ENCODE measurements at regions not wholly inside any gene's neighbourhood (a gene's known extent, or its start where the extent isn't known, plus 50 kb on each side); places are given as distances from the start of the nearest gene placed in this dataset.

- intact Hi-C loops (cut with micrococcal nuclease; ENCODE audit: unreplicated experiment), result no loop called here
- POLR2A ChIA-PET (ENCODE audit: low non-redundant PET), result no interaction called here
- Histone ChIP-seq H3K4me3 (ENCODE audit: low read depth, low read length, poor library complexity, severe bottlenecking) (no peak overlapping the region), H3K9me3 (ENCODE audit: low read depth, low read length, poor library complexity, severe bottlenecking) (no peaks in the 10 kb centered on the region), H3K36me3 (ENCODE audit: insufficient read depth, low read length, poor library complexity, severe bottlenecking) (no peaks in the 10 kb centered on the region), H3K27me3 (replicated peaks; ENCODE audit: insufficient read depth, low read depth, low read length, poor library complexity) (no peaks in the 10 kb centered on the region), H3K27ac (ENCODE audit: low read depth, low read length, poor library complexity, severe bottlenecking) (no peak overlapping the region), H3K4me1 (ENCODE audit: insufficient read depth, low read length, poor library complexity, severe bottlenecking) (peaks cover 25% of the 10 kb centered on the region)
- no peak for TF ChIP-seq EZH2 (IDR thresholded peaks at IDR 0.05; ENCODE audit: borderline replicate concordance, low read depth, low read length, poor library complexity, severe bottlenecking)
- TF ChIP-seq, protein P1, sequence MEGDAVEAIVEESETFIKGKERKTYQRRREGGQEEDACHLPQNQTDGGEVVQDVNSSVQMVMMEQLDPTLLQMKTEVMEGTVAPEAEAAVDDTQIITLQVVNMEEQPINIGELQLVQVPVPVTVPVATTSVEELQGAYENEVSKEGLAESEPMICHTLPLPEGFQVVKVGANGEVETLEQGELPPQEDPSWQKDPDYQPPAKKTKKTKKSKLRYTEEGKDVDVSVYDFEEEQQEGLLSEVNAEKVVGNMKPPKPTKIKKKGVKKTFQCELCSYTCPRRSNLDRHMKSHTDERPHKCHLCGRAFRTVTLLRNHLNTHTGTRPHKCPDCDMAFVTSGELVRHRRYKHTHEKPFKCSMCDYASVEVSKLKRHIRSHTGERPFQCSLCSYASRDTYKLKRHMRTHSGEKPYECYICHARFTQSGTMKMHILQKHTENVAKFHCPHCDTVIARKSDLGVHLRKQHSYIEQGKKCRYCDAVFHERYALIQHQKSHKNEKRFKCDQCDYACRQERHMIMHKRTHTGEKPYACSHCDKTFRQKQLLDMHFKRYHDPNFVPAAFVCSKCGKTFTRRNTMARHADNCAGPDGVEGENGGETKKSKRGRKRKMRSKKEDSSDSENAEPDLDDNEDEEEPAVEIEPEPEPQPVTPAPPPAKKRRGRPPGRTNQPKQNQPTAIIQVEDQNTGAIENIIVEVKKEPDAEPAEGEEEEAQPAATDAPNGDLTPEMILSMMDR (conservative IDR thresholded peaks at IDR 0.05; ENCODE audit: low read depth, low read length), result no peak
- CTCF ChIA-PET, result no interaction called here
- BruUV-seq (replicated peaks), result no TSS peak
- DNase-seq (ENCODE audit: low spot score), result no peak
These were observed 96.5 kb downstream of the ERMARD start for GRCh38 chr6:169847901-169848311.

DNA sequence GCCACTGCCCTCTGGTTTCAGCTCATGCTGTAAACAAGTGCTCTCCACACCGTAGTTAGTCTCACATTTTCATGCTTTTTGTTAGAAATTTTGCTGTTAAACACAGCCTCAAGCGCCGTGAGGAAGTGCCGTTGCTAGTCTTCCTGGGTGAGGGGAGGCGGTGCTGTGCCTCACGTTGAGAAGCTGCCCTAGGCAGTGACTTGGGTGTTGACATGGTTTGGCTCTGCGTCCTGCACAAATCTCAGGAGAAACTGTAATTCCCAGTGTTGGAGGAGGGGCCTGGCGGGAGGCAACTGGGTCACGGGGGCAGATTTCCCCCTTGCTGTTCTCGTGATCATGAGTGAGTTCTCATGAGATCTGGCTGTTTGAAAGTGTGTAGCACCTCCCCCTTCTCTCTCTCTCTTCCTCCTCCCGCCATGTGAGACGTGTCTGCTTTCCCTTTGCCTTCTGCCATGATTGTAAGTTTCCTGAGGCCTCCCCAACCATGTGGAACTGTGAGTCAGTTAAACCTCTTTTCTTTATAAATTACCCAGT lies 95.8 kb downstream of the ERMARD start:
- Histone ChIP-seq H3K4me1 (ENCODE audit: insufficient read depth, low read length, poor library complexity, severe bottlenecking) (peaks cover 18% of the 10 kb centered on the region), H3K27ac (ENCODE audit: low read depth, low read length, poor library complexity, severe bottlenecking) (no peak overlapping the region), H3K4me3 (ENCODE audit: low read depth, low read length, poor library complexity, severe bottlenecking) (no peak overlapping the region), H3K36me3 (ENCODE audit: insufficient read depth, low read length, poor library complexity, severe bottlenecking) (no peaks in the 10 kb centered on the region), H3K9me3 (ENCODE audit: low read depth, low read length, poor library complexity, severe bottlenecking) (no peaks in the 10 kb centered on the region), H3K27me3 (replicated peaks; ENCODE audit: insufficient read depth, low read depth, low read length, poor library complexity) (no peaks in the 10 kb centered on the region)
- ChIA-PET POLR2A (ENCODE audit: low non-redundant PET) (no interaction called here), CTCF (no interaction called here)
- TF ChIP-seq, protein P1 (conservative IDR thresholded peaks at IDR 0.05; ENCODE audit: low read depth, low read length), result no peak
- TF ChIP-seq EZH2 (IDR thresholded peaks at IDR 0.05; ENCODE audit: borderline replicate concordance, low read depth, low read length, poor library complexity, severe bottlenecking), result no peak
- BruUV-seq (replicated peaks), result no TSS peak
- no peak for DNase-seq (ENCODE audit: low spot score)
- intact Hi-C loops (cut with micrococcal nuclease; ENCODE audit: unreplicated experiment), result no loop called here

DNA sequence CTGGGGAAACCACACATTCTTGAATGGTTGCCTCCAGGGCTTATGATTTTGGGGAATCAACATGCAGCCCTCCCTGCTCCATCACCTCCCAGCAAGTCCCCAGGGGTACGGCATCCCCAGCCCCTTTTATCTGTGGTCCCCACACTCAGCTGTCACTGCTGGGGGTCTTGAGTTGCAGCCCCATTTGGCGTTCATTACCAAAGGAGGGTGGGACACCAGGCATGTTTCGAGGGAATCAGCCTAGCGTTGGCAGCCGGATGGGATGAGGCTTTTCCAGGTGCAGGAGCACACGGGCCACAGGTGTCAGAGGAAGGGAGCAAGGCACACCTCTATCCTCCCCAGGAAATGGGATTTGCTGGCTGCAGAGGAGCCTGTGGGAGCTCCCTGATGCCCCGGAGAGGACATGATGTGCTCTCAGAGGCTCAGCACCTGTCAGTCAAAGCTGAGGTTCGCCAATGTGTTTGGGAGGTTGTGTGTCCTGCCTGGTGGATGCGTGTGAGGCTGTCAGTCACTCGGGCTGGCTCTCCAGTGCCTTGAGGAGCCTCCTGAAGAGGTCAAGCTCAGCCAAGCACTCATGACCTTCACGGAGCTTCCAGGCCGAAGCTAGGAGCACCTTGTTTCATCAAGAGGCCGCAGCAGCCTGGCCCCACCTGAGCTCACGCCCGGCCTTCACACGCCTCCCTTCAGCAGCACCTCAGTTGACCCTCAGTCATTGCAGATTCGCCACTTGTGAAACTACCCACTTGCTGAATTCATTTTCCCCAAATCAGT lies 95.0 kb downstream of the ERMARD start:
- H3K27ac ChIP-seq (ENCODE audit: low read depth, low read length, poor library complexity, severe bottlenecking), result no peak overlapping the region
- H3K4me3 ChIP-seq (ENCODE audit: low read depth, low read length, poor library complexity, severe bottlenecking), result no peak overlapping the region
- no peak for TF ChIP-seq EZH2 (IDR thresholded peaks at IDR 0.05; ENCODE audit: borderline replicate concordance, low read depth, low read length, poor library complexity, severe bottlenecking)
- TF ChIP-seq, protein P1 (conservative IDR thresholded peaks at IDR 0.05; ENCODE audit: low read depth, low read length), result no peak
- BruUV-seq (replicated peaks), result no TSS peak
- no peaks in the 10 kb centered on the region for H3K27me3 ChIP-seq (replicated peaks; ENCODE audit: insufficient read depth, low read depth, low read length, poor library complexity)
- no peaks in the 10 kb centered on the region for H3K36me3 ChIP-seq (ENCODE audit: insufficient read depth, low read length, poor library complexity, severe bottlenecking)
- no peak for DNase-seq (ENCODE audit: low spot score)
- CTCF ChIA-PET, result no interaction called here
- H3K4me1 ChIP-seq (ENCODE audit: insufficient read depth, low read length, poor library complexity, severe bottlenecking), result peaks cover 11% of the 10 kb centered on the region
- POLR2A ChIA-PET (ENCODE audit: low non-redundant PET), result no interaction called here
- H3K9me3 ChIP-seq (ENCODE audit: low read depth, low read length, poor library complexity, severe bottlenecking), result no peaks in the 10 kb centered on the region
- intact Hi-C loops (cut with micrococcal nuclease; ENCODE audit: unreplicated experiment), result no loop called here
